GM12891 (cell line): ENCODE measurements at regions not wholly inside any gene's neighbourhood (a gene's known extent, or its start where the extent isn't known, plus 50 kb on each side); places are given as distances from the start of the nearest gene placed in this dataset.

Source experiments
- POLR2A ChIP-seq: IDR thresholded peaks from 2 replicates; pipeline ENCODE4 v1.6.1; 2011; ENCODE audit warnings: low read depth, low read length, control low read depth
- TAF1 ChIP-seq: IDR thresholded peaks from 2 replicates; pipeline ENCODE4 v1.6.1; 2011; ENCODE audit warnings: low read depth, low read length, control low read depth

GRCh38 chr5:149438711-149439132, 59.6 kb upstream of the IL17B start:
- no peak for TF ChIP-seq POLR2A
- TF ChIP-seq TAF1 = no peak
